ENCODE measurements at regions not wholly inside any gene's neighbourhood (a gene's known extent, or its start where the extent isn't known, plus 50 kb on each side); places are given as distances from the start of the nearest gene placed in this dataset.

DNA sequence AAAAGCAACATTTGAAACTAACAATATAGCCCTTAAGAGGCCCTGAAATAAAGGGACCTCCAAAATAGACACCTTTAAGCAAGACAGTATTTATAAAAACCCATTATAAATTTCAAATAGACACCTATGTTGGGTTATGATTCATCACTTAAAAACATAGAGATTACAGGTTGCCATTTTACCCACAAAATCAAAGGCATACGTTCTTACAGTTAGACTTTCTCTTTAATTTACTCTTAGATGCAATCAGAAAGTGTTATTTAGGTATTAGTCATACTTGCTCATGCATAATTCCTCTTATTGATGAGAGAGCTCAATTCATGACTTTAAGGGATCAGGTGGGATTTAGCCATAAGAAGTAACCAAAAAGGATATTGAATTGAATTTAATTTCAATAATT lies 51.5 kb upstream of the TMEM200A start:
- TF ChIP-seq, protein P1, sequence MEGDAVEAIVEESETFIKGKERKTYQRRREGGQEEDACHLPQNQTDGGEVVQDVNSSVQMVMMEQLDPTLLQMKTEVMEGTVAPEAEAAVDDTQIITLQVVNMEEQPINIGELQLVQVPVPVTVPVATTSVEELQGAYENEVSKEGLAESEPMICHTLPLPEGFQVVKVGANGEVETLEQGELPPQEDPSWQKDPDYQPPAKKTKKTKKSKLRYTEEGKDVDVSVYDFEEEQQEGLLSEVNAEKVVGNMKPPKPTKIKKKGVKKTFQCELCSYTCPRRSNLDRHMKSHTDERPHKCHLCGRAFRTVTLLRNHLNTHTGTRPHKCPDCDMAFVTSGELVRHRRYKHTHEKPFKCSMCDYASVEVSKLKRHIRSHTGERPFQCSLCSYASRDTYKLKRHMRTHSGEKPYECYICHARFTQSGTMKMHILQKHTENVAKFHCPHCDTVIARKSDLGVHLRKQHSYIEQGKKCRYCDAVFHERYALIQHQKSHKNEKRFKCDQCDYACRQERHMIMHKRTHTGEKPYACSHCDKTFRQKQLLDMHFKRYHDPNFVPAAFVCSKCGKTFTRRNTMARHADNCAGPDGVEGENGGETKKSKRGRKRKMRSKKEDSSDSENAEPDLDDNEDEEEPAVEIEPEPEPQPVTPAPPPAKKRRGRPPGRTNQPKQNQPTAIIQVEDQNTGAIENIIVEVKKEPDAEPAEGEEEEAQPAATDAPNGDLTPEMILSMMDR (conservative IDR thresholded peaks at IDR 0.05; ENCODE audit: low read depth, low read length), result no peak
- TF ChIP-seq EZH2 (IDR thresholded peaks at IDR 0.05; ENCODE audit: low read length, unreplicated experiment) (no peak), EZH2phosphoT487 (IDR thresholded peaks at IDR 0.05; ENCODE audit: borderline replicate concordance, low read length) (no peak)

Data from PC-3 (cell line).